ENCODE measurements at regions not wholly inside any gene's neighbourhood (a gene's known extent, or its start where the extent isn't known, plus 50 kb on each side); places are given as distances from the start of the nearest gene placed in this dataset.

DNA sequence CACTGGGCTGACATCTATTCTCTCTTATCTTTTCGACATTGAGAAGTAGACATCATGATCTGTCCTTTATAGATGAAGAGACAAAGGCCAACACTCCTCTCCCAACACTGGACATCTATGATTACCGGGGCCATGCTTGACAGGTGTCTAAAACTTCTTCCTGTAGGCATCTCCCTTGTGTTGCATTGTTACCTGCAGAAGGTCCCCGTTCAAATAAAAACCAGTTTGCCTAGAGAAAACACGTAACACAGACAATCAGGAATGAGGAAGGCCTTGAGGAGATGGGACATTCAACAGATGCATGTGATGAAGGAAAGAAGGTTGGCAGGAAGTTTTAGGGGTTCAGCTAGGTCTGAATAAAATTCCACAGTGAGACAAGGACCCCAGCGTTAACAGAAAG, 70.8 kb upstream of the ST8SIA3 start:
- H3K36me3 ChIP-seq (ENCODE audit: insufficient read depth, low read length): no peaks in the 10 kb centered on the region
- H3K9ac ChIP-seq (ENCODE audit: low read length): no peak overlapping the region
- no peak overlapping the region for H3K27ac ChIP-seq (ENCODE audit: low read depth, low read length)
- no peak overlapping the region for H3K4me3 ChIP-seq (ENCODE audit: low read depth in 1 of 2, low read length in 2 of 2)
- no peaks in the 10 kb centered on the region for H3K4me1 ChIP-seq (ENCODE audit: insufficient read depth, low read length)
- H3K9me3 ChIP-seq (ENCODE audit: low read length): no peaks in the 10 kb centered on the region
- no peaks in the 10 kb centered on the region for H3K27me3 ChIP-seq (ENCODE audit: control insufficient read depth in 1 of 2, insufficient read depth in 2 of 2, low read length in 2 of 2)

DNA sequence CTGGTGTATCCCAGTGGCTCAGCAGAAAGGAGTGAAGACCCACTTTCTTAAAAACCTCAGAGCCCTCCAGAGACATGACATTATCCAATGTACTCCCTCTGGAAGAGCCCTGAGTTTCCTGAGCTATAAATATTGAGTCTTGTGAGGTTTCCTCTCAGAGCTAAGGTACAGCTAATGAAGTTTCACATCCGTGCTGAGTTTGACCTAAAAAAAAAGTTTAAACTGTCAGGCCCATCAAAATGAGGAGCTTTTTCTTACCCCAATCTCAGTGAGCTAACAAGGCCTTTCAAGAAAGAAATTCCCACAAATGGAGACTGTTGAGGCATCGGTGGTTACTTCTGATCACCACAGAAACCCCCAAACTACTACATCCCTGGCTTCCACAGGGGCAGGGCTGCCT, 65.4 kb upstream of the ST8SIA3 start:
- H3K27ac ChIP-seq (ENCODE audit: low read depth, low read length): no peak overlapping the region
- no peaks in the 10 kb centered on the region for H3K36me3 ChIP-seq (ENCODE audit: insufficient read depth, low read length)
- H3K4me3 ChIP-seq (ENCODE audit: low read depth in 1 of 2, low read length in 2 of 2): no peak overlapping the region
- no peaks in the 10 kb centered on the region for H3K9me3 ChIP-seq (ENCODE audit: low read length)
- no peak overlapping the region for H3K9ac ChIP-seq (ENCODE audit: low read length)
- no peaks in the 10 kb centered on the region for H3K4me1 ChIP-seq (ENCODE audit: insufficient read depth, low read length)
- no peaks in the 10 kb centered on the region for H3K27me3 ChIP-seq (ENCODE audit: control insufficient read depth in 1 of 2, insufficient read depth in 2 of 2, low read length in 2 of 2)

DNA sequence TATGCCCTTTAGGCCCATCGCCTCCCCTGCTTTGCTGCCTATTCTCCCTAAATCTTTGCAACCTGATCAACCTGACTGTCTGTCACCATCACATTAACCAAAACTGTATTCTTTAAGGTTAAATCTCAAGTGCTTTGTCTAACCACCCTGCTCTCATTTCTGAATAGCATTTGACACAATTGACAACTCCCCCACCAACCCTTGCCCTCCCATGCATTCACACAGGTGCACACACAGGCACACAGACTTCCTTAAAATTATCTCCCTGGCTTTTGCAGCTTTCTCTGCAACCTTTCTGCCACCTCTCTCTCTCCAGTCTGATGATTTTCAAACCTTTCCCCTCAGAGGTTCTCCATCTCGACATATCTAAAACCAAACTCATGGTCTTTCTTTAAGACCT, 64.6 kb upstream of the ST8SIA3 start:
- no peaks in the 10 kb centered on the region for H3K27me3 ChIP-seq (ENCODE audit: control insufficient read depth in 1 of 2, insufficient read depth in 2 of 2, low read length in 2 of 2)
- no peaks in the 10 kb centered on the region for H3K4me1 ChIP-seq (ENCODE audit: insufficient read depth, low read length)
- no peaks in the 10 kb centered on the region for H3K36me3 ChIP-seq (ENCODE audit: insufficient read depth, low read length)
- H3K4me3 ChIP-seq (ENCODE audit: low read depth in 1 of 2, low read length in 2 of 2): no peak overlapping the region
- H3K9me3 ChIP-seq (ENCODE audit: low read length): no peaks in the 10 kb centered on the region
- no peak overlapping the region for H3K9ac ChIP-seq (ENCODE audit: low read length)
- H3K27ac ChIP-seq (ENCODE audit: low read depth, low read length): no peak overlapping the region

DNA sequence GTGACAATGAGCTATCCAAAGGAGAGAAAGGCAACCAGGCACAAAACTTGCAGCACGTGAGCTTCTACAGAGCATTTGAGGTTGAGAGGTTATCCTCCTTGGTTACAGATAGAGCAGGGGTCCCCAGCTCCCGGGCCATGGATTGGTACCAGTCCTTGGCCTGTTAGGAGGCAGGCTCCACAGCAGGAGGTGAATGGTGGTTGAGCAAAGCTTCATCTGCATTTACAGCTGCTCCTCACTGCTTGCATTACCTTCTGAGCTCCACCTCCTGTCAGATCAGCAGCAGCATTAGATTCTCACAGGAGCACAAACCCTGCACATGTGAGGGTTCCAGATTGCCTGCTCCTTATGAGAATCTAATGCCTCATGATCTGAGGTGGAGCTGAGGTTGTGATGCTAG, 57.8 kb upstream of the ST8SIA3 start:
- Histone ChIP-seq H3K9ac (ENCODE audit: low read length) (no peak overlapping the region), H3K9me3 (ENCODE audit: low read length) (no peaks in the 10 kb centered on the region), H3K4me1 (ENCODE audit: insufficient read depth, low read length) (no peaks in the 10 kb centered on the region), H3K27ac (ENCODE audit: low read depth, low read length) (no peak overlapping the region), H3K4me3 (ENCODE audit: low read depth in 1 of 2, low read length in 2 of 2) (no peak overlapping the region), H3K27me3 (ENCODE audit: control insufficient read depth in 1 of 2, insufficient read depth in 2 of 2, low read length in 2 of 2) (no peaks in the 10 kb centered on the region), H3K36me3 (ENCODE audit: insufficient read depth, low read length) (no peaks in the 10 kb centered on the region)

DNA sequence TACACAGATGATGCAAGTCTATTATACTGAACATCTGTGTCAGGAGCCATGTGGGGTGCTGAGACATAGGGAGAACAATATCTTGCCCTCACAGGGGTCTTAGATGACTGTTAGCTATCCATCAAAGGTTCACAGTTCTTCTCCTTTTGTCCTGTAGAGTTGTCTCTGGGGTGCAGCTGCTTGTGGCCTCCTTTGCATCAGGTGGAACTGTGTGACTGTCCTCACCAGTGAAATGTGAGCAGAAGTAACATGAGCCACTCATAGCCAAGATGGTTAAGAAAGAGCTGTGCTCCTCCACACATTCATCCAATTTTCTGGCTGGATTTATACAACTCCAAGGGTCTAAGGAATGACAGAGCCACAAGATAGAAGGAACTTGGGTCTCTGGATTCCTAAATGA, 56.0 kb upstream of the ST8SIA3 start:
- no peaks in the 10 kb centered on the region for H3K27me3 ChIP-seq (ENCODE audit: control insufficient read depth in 1 of 2, insufficient read depth in 2 of 2, low read length in 2 of 2)
- no peak overlapping the region for H3K9ac ChIP-seq (ENCODE audit: low read length)
- no peak overlapping the region for H3K4me3 ChIP-seq (ENCODE audit: low read depth in 1 of 2, low read length in 2 of 2)
- no peaks in the 10 kb centered on the region for H3K9me3 ChIP-seq (ENCODE audit: low read length)
- H3K4me1 ChIP-seq (ENCODE audit: insufficient read depth, low read length): no peaks in the 10 kb centered on the region
- H3K27ac ChIP-seq (ENCODE audit: low read depth, low read length): no peak overlapping the region
- H3K36me3 ChIP-seq (ENCODE audit: insufficient read depth, low read length): no peaks in the 10 kb centered on the region

DNA sequence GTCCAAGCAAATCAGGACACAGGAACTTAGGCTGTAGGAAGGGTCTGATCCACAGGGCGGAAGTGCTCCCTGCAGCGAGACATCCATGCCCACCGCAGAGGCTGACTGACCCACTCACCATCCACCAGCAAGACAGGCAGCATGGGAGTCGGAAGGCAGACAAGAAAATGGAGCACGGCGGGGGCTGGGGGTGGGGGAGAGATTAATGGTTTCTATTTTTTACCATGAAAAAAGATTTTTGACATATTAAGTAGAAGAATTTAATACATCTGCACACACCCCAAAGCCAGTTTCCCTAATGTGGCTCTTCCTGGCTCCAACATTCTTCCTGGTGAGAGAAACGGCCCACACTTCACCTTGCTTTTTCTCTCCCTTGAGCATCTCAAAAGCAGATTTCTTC, 55.1 kb upstream of the ST8SIA3 start:
- Histone ChIP-seq H3K4me3 (ENCODE audit: low read depth in 1 of 2, low read length in 2 of 2) (no peak overlapping the region), H3K27ac (ENCODE audit: low read depth, low read length) (no peak overlapping the region), H3K27me3 (ENCODE audit: control insufficient read depth in 1 of 2, insufficient read depth in 2 of 2, low read length in 2 of 2) (no peaks in the 10 kb centered on the region), H3K4me1 (ENCODE audit: insufficient read depth, low read length) (no peaks in the 10 kb centered on the region), H3K36me3 (ENCODE audit: insufficient read depth, low read length) (no peaks in the 10 kb centered on the region), H3K9ac (ENCODE audit: low read length) (no peak overlapping the region), H3K9me3 (ENCODE audit: low read length) (no peaks in the 10 kb centered on the region)

DNA sequence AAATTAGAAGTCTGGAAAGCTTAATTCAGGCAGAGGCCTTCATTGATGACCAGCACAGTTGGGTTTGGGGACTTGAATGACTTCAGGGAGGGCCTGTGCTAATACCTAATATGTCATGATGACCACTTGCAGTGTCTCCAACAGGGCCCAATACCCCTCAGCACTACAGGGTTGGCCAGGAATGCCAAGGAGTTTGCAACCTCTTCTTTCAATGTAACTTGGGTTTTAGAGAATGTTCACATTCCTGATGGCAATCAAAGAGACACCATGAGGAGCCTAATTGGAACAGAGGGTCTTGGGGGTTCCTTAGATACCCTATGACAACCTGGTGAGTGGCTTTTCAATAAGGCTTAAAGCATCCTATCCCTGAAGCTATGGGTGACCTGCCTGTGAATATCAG, 52.4 kb upstream of the ST8SIA3 start:
- Histone ChIP-seq H3K27ac (ENCODE audit: low read depth, low read length) (no peak overlapping the region), H3K36me3 (ENCODE audit: insufficient read depth, low read length) (no peaks in the 10 kb centered on the region), H3K4me3 (ENCODE audit: low read depth in 1 of 2, low read length in 2 of 2) (no peak overlapping the region)

DNA sequence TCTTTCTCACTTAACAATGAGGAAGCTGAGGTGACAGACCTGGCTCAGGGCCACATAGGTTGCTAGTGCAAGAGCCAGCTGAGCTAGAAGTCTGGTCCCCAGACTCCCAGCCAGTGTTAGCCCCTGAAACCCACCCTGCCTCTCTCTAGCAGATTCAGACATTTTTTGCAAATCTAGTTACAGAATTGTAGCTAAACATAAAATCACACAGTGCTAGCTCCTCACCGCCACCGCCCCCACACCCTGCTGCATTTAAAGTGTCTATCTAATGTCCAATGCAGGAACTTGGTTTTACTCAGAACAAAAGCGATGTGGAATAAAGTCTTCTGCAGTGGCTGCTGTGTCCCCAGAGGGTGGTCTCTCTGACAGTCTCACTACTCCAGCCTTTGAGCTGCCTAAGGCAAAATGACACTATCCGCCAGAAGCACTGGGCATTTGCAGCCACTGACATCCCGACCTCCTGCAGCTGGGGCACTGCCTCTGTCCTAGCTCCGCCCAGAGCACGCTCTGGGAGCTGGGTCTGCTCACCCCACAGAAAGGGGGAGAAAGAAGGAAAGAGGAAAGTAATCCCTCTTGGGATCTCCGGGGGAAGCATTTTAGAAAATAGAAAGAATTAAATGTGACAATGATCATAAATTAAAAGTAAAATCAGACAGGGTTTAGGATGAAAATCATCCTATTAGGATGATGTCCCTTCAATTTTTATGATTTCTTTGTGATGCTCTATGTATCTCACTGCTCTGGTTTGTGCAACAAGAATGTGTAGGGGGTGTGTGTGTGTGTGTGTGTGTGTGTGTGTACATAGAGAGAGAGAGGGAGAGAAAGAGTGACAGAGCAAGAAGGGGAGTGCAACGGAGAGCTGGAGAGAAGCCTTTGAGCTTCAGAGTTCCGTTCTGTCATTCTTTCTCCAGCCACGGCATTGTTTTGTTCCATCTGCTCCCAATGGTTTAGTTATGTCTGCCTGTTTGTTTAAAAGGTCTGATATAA, 50.5 kb upstream of the ST8SIA3 start:
- Histone ChIP-seq H3K4me3 (ENCODE audit: low read depth in 1 of 2, low read length in 2 of 2) (no peak overlapping the region), H3K27me3 (ENCODE audit: control insufficient read depth in 1 of 2, insufficient read depth in 2 of 2, low read length in 2 of 2) (no peaks in the 10 kb centered on the region), H3K4me1 (ENCODE audit: insufficient read depth, low read length) (no peaks in the 10 kb centered on the region), H3K36me3 (ENCODE audit: insufficient read depth, low read length) (no peaks in the 10 kb centered on the region), H3K9me3 (ENCODE audit: low read length) (no peaks in the 10 kb centered on the region), H3K27ac (ENCODE audit: low read depth, low read length) (no peak overlapping the region), H3K9ac (ENCODE audit: low read length) (no peak overlapping the region)

More for the DNA sequence above, 52.4 kb upstream of the ST8SIA3 start:
- Histone ChIP-seq H3K4me1 (ENCODE audit: insufficient read depth, low read length) (no peaks in the 10 kb centered on the region), H3K9me3 (ENCODE audit: low read length) (no peaks in the 10 kb centered on the region), H3K27me3 (ENCODE audit: control insufficient read depth in 1 of 2, insufficient read depth in 2 of 2, low read length in 2 of 2) (no peaks in the 10 kb centered on the region), H3K9ac (ENCODE audit: low read length) (no peak overlapping the region)

Measured in muscle layer of colon (tissue), 2 donors.